ENCODE measurements at regions not wholly inside any gene's neighbourhood (a gene's known extent, or its start where the extent isn't known, plus 50 kb on each side); places are given as distances from the start of the nearest gene placed in this dataset.

DNA sequence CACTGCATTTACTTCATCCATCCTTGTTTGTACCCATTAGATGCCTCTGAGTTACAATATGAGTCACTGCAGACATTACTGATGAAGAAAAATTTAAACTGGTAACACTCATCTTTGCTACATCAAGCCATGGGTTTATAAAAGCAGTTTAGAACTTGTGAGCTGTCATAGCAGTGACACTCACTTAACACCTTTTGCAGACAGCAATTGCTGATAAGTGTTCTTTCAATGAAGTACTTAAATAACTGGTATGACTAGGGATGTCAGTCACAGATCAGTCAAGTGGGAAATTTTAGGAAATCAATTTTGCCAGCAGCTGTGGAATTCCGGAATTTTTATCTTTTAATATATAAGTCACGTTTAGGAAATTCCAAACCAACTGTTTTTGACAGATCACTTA lies 643.0 kb downstream of the TBL1XR1 start:
- TF ChIP-seq JUN (CRISPR knock-in tag; IDR thresholded peaks at IDR 0.05) (no peak), SMAD3 (CRISPR knock-in tag; IDR thresholded peaks at IDR 0.05; ENCODE audit: borderline replicate concordance) (no peak), KAT7 (CRISPR knock-in tag; IDR thresholded peaks at IDR 0.05; ENCODE audit: borderline replicate concordance) (no peak), NR2C2 (CRISPR knock-in tag; IDR thresholded peaks at IDR 0.05) (no peak), EMX1 (CRISPR knock-in tag; IDR thresholded peaks at IDR 0.05) (no peak), TP53 (CRISPR knock-in tag; IDR thresholded peaks at IDR 0.05) (no peak), CREB1 (CRISPR knock-in tag; IDR thresholded peaks at IDR 0.05) (no peak)
- TF ChIP-seq, protein P1, sequence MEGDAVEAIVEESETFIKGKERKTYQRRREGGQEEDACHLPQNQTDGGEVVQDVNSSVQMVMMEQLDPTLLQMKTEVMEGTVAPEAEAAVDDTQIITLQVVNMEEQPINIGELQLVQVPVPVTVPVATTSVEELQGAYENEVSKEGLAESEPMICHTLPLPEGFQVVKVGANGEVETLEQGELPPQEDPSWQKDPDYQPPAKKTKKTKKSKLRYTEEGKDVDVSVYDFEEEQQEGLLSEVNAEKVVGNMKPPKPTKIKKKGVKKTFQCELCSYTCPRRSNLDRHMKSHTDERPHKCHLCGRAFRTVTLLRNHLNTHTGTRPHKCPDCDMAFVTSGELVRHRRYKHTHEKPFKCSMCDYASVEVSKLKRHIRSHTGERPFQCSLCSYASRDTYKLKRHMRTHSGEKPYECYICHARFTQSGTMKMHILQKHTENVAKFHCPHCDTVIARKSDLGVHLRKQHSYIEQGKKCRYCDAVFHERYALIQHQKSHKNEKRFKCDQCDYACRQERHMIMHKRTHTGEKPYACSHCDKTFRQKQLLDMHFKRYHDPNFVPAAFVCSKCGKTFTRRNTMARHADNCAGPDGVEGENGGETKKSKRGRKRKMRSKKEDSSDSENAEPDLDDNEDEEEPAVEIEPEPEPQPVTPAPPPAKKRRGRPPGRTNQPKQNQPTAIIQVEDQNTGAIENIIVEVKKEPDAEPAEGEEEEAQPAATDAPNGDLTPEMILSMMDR (IDR thresholded peaks at IDR 0.05): no peak
- TF ChIP-seq, protein P2, sequence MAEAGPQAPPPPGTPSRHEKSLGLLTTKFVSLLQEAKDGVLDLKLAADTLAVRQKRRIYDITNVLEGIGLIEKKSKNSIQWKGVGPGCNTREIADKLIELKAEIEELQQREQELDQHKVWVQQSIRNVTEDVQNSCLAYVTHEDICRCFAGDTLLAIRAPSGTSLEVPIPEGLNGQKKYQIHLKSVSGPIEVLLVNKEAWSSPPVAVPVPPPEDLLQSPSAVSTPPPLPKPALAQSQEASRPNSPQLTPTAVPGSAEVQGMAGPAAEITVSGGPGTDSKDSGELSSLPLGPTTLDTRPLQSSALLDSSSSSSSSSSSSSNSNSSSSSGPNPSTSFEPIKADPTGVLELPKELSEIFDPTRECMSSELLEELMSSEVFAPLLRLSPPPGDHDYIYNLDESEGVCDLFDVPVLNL (CRISPR knock-in tag; IDR thresholded peaks at IDR 0.05; ENCODE audit: borderline replicate concordance, low read depth): no peak
- TF ChIP-seq, protein P3, sequence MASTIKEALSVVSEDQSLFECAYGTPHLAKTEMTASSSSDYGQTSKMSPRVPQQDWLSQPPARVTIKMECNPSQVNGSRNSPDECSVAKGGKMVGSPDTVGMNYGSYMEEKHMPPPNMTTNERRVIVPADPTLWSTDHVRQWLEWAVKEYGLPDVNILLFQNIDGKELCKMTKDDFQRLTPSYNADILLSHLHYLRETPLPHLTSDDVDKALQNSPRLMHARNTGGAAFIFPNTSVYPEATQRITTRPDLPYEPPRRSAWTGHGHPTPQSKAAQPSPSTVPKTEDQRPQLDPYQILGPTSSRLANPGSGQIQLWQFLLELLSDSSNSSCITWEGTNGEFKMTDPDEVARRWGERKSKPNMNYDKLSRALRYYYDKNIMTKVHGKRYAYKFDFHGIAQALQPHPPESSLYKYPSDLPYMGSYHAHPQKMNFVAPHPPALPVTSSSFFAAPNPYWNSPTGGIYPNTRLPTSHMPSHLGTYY (CRISPR knock-in tag; IDR thresholded peaks at IDR 0.05): no peak
- TF ChIP-seq, protein P4, sequence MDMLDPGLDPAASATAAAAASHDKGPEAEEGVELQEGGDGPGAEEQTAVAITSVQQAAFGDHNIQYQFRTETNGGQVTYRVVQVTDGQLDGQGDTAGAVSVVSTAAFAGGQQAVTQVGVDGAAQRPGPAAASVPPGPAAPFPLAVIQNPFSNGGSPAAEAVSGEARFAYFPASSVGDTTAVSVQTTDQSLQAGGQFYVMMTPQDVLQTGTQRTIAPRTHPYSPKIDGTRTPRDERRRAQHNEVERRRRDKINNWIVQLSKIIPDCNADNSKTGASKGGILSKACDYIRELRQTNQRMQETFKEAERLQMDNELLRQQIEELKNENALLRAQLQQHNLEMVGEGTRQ (CRISPR knock-in tag; IDR thresholded peaks at IDR 0.05): no peak
- TF ChIP-seq, protein P5, sequence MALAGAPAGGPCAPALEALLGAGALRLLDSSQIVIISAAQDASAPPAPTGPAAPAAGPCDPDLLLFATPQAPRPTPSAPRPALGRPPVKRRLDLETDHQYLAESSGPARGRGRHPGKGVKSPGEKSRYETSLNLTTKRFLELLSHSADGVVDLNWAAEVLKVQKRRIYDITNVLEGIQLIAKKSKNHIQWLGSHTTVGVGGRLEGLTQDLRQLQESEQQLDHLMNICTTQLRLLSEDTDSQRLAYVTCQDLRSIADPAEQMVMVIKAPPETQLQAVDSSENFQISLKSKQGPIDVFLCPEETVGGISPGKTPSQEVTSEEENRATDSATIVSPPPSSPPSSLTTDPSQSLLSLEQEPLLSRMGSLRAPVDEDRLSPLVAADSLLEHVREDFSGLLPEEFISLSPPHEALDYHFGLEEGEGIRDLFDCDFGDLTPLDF (CRISPR knock-in tag; IDR thresholded peaks at IDR 0.05): no peak
- TF ChIP-seq, protein P6, sequence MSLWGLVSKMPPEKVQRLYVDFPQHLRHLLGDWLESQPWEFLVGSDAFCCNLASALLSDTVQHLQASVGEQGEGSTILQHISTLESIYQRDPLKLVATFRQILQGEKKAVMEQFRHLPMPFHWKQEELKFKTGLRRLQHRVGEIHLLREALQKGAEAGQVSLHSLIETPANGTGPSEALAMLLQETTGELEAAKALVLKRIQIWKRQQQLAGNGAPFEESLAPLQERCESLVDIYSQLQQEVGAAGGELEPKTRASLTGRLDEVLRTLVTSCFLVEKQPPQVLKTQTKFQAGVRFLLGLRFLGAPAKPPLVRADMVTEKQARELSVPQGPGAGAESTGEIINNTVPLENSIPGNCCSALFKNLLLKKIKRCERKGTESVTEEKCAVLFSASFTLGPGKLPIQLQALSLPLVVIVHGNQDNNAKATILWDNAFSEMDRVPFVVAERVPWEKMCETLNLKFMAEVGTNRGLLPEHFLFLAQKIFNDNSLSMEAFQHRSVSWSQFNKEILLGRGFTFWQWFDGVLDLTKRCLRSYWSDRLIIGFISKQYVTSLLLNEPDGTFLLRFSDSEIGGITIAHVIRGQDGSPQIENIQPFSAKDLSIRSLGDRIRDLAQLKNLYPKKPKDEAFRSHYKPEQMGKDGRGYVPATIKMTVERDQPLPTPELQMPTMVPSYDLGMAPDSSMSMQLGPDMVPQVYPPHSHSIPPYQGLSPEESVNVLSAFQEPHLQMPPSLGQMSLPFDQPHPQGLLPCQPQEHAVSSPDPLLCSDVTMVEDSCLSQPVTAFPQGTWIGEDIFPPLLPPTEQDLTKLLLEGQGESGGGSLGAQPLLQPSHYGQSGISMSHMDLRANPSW (CRISPR knock-in tag; conservative IDR thresholded peaks at IDR 0.05; ENCODE audit: low read depth): no peak

Data from WTC11 (cell line).